Uterus (tissue), 3 donors: ENCODE measurements at regions not wholly inside any gene's neighbourhood (a gene's known extent, or its start where the extent isn't known, plus 50 kb on each side); places are given as distances from the start of the nearest gene placed in this dataset.

Experiments
- DNase-seq, 2 donors: peaks; one replicate each; pipeline ENCODE4 v3.0.0-alpha.2; 2019 to 2020
- H3K27ac ChIP-seq, 2 donors: fragments of 200-600 bp; sonication (generic); 1 replicate in 1 of 2; 2 replicates in 1 of 2; pipeline ENCODE4 v1.5.1; 2016 to 2018
- H3K27me3 ChIP-seq, 2 donors: fragments of 200-600 bp; sonication (generic); one replicate each; pipeline ENCODE4 v1.5.1; 2018 to 2019; ENCODE audit warnings: control low read depth in 1 of 2
- H3K36me3 ChIP-seq, 2 donors: fragments of 200-600 bp; sonication (generic); one replicate each; pipeline ENCODE4 v1.5.1; 2019; ENCODE audit warnings: control low read depth in 1 of 2
- H3K4me1 ChIP-seq, 2 donors: fragments of 200-600 bp; sonication (generic); one replicate each; pipeline ENCODE4 v1.5.1; 2018 to 2019; ENCODE audit warnings: control low read depth in 1 of 2
- H3K4me3 ChIP-seq, 2 donors: fragments of 200-600 bp; sonication (generic); 1 replicate in 1 of 2; 2 replicates in 1 of 2; pipeline ENCODE4 v1.5.1; 2018 to 2019; ENCODE audit warnings: mild to moderate bottlenecking in 1 of 2
- H3K9me3 ChIP-seq, 2 donors: fragments of 200-600 bp; sonication (generic); one replicate each; pipeline ENCODE4 v1.5.1; 2019; ENCODE audit warnings: control low read depth in 1 of 2
- CTCF ChIP-seq, 4 experiments: fragments of 200-600 bp in 2 of 4; fragments of 450-650 bp in 2 of 4; sonication (generic) in 2 of 4; IDR thresholded peaks; one replicate each; pipeline ENCODE4 v1.5.1; 2016 to 2019; ENCODE audit warnings: antibody characterized with exemption in 4 of 4, mild to moderate bottlenecking in 2 of 4, moderate library complexity in 1 of 4
- POLR2A ChIP-seq, 2 donors: fragments of 450-650 bp; IDR thresholded peaks; one replicate each; pipeline ENCODE4 v1.6.1; 2016; ENCODE audit warnings: antibody characterized with exemption in 2 of 2, mild to moderate bottlenecking in 1 of 2, moderate library complexity in 1 of 2
- intact Hi-C: fragments of 100-400 bp; cut with DNase I; formaldehyde crosslinking; loops from one replicate; pipeline ENCODE4 v1.15.1; 2023; ENCODE audit warnings: low total_unique reads
- donor health status: DM: yes; HTN: yes; CAD: no.

GRCh38 chr1:34441259-34442069 is 264.8 kb downstream of the C1orf94 start:
- TF ChIP-seq CTCF (IDR thresholded peaks at IDR 0.05) = no peak
- TF ChIP-seq POLR2A (IDR thresholded peaks at IDR 0.05) = no peak
- intact Hi-C loops = no loop called here
- DNase-seq = no peak
- Histone ChIP-seq H3K9me3 (no peaks in the 10 kb centered on the region), H3K36me3 (no peaks in the 10 kb centered on the region), H3K27ac (no peak overlapping the region), H3K27me3 (no peaks in the 10 kb centered on the region), H3K4me1 (no peaks in the 10 kb centered on the region), H3K4me3 (no peak overlapping the region)

GRCh38 chr1:34444516-34444915 is 267.8 kb downstream of the C1orf94 start:
- Histone ChIP-seq H3K27me3 (no peaks in the 10 kb centered on the region), H3K36me3 (no peaks in the 10 kb centered on the region), H3K4me1 (no peaks in the 10 kb centered on the region), H3K9me3 (no peaks in the 10 kb centered on the region), H3K4me3 (no peak overlapping the region), H3K27ac (no peak overlapping the region)
- TF ChIP-seq CTCF (IDR thresholded peaks at IDR 0.05) (no peak), POLR2A (IDR thresholded peaks at IDR 0.05) (no peak)
- no peak for DNase-seq
- intact Hi-C loops = no loop called here

GRCh38 chr1:34450325-34450724 is 273.6 kb downstream of the C1orf94 start:
- H3K27ac ChIP-seq = no peak overlapping the region
- H3K9me3 ChIP-seq = no peaks in the 10 kb centered on the region
- intact Hi-C loops = no loop called here
- H3K36me3 ChIP-seq = no peaks in the 10 kb centered on the region
- no peaks in the 10 kb centered on the region for H3K27me3 ChIP-seq
- DNase-seq = no peak
- no peak overlapping the region for H3K4me3 ChIP-seq
- no peak for TF ChIP-seq CTCF (IDR thresholded peaks at IDR 0.05)
- TF ChIP-seq POLR2A (IDR thresholded peaks at IDR 0.05) = no peak
- no peaks in the 10 kb centered on the region for H3K4me1 ChIP-seq

- H3K9me3 ChIP-seq = no peaks in the 10 kb centered on the region
- TF ChIP-seq CTCF (IDR thresholded peaks at IDR 0.05) (no peak), POLR2A (IDR thresholded peaks at IDR 0.05) (no peak)
- intact Hi-C loops = no loop called here
- H3K4me1 ChIP-seq = no peaks in the 10 kb centered on the region
- H3K36me3 ChIP-seq = no peaks in the 10 kb centered on the region
- no peaks in the 10 kb centered on the region for H3K27me3 ChIP-seq
- no peak overlapping the region for H3K4me3 ChIP-seq
- no peak overlapping the region for H3K27ac ChIP-seq
- no peak for DNase-seq
These were observed 275.7 kb downstream of the C1orf94 start for GRCh38 chr1:34452451-34452850.

- H3K36me3 ChIP-seq = no peaks in the 10 kb centered on the region
- no peaks in the 10 kb centered on the region for H3K27me3 ChIP-seq
- H3K27ac ChIP-seq = no peak overlapping the region
- H3K4me3 ChIP-seq = no peak overlapping the region
- DNase-seq = no peak
- H3K9me3 ChIP-seq = no peaks in the 10 kb centered on the region
- no peak for TF ChIP-seq CTCF (IDR thresholded peaks at IDR 0.05)
- no peak for TF ChIP-seq POLR2A (IDR thresholded peaks at IDR 0.05)
- intact Hi-C loops = no loop called here
- no peaks in the 10 kb centered on the region for H3K4me1 ChIP-seq
These were observed 278.4 kb downstream of the C1orf94 start for GRCh38 chr1:34455121-34455520.
